HFF-Myc (cell line): ENCODE measurements at regions not wholly inside any gene's neighbourhood (a gene's known extent, or its start where the extent isn't known, plus 50 kb on each side); places are given as distances from the start of the nearest gene placed in this dataset.

ENCODE experiments used
- DNase-seq: peaks from one replicate; pipeline ENCODE4 v3.0.0-alpha.2; 2011; ENCODE audit warnings: low read depth; ENCODE audit errors: extremely low read depth
- H3K4me3 ChIP-seq: replicated peaks from 2 replicates; pipeline ENCODE4 v1.5.1; 2011; ENCODE audit warnings: low read depth, mild to moderate bottlenecking, control low read depth, low read length
- TF ChIP-seq, protein P1 (sequence below): IDR thresholded peaks from 2 replicates; pipeline ENCODE4 v1.5.1; 2012; ENCODE audit warnings: mild to moderate bottlenecking, low read depth, low read length, control low read depth; ENCODE audit errors: missing control alignments

- H3K4me3 ChIP-seq, result no peak overlapping the region
- peak; percentile 11 for DNase-seq
- TF ChIP-seq, protein P1, sequence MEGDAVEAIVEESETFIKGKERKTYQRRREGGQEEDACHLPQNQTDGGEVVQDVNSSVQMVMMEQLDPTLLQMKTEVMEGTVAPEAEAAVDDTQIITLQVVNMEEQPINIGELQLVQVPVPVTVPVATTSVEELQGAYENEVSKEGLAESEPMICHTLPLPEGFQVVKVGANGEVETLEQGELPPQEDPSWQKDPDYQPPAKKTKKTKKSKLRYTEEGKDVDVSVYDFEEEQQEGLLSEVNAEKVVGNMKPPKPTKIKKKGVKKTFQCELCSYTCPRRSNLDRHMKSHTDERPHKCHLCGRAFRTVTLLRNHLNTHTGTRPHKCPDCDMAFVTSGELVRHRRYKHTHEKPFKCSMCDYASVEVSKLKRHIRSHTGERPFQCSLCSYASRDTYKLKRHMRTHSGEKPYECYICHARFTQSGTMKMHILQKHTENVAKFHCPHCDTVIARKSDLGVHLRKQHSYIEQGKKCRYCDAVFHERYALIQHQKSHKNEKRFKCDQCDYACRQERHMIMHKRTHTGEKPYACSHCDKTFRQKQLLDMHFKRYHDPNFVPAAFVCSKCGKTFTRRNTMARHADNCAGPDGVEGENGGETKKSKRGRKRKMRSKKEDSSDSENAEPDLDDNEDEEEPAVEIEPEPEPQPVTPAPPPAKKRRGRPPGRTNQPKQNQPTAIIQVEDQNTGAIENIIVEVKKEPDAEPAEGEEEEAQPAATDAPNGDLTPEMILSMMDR, result no peak
These were observed 590.4 kb upstream of the PTGER4 start for GRCh38 chr5:40089269-40089668.

DNA sequence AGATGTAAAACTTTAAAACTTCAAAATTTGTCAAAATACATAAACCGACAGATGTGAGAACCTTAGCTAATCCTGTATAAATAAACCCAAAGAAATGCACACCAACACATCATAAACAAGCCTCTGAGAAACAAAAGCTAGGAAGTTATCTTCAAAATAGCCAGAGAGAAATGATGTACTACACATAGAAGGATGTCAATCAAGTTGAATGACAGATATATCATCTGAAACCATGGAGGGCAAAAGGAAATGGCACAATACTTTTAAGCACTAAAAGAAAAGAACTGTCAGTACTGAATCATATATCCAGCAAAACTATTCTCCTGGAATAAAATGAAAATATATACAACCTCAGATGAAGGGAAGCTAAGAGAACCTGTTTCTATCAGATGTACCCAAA, 595.1 kb upstream of the PTGER4 start:
- TF ChIP-seq, protein P1, result no peak
- no peak for DNase-seq

DNA sequence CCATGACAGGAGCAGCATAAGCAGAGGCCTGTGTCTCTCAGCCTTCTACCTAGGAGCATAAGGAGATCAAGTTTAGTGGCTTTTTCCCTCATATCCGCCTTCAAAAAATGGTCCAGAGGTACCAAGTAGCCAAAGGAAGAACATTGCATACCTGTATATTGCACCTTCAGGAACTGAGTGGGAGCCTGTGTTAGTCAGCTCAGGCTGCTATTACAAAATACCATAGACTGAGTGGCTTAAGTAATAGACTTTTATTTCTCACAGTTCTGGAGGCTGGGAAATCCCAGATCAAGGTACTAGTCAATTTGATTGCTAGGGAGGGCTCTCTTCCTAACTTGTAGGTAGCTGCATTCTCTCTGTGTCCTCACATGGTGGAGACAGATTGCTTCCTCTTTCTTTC, 597.4 kb upstream of the PTGER4 start:
- TF ChIP-seq, protein P1, result no peak
- DNase-seq, result no peak
- H3K4me3 ChIP-seq, result no peak overlapping the region

More for the DNA sequence above, 595.1 kb upstream of the PTGER4 start:
- H3K4me3 ChIP-seq, result no peak overlapping the region

DNA sequence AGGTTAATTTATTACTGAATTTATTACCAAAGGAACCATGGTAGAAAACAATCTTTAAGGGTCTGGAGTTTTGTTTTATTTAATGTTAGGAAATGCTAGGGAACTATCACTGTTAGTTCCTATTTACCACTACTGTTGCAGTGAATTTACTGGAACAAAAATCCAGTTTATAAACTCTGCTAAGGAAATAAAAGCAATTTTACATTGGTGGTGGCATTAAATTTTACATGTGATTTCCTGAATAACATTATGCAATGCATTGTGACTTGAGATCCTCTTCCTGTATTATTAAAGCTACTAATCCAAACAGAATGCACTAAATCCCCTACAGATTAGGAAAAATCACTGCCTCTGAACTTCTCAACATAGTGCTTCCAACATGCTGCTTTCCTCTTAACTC, 599.5 kb upstream of the PTGER4 start:
- H3K4me3 ChIP-seq, result no peak overlapping the region
- TF ChIP-seq, protein P1, result no peak
- no peak for DNase-seq

DNA sequence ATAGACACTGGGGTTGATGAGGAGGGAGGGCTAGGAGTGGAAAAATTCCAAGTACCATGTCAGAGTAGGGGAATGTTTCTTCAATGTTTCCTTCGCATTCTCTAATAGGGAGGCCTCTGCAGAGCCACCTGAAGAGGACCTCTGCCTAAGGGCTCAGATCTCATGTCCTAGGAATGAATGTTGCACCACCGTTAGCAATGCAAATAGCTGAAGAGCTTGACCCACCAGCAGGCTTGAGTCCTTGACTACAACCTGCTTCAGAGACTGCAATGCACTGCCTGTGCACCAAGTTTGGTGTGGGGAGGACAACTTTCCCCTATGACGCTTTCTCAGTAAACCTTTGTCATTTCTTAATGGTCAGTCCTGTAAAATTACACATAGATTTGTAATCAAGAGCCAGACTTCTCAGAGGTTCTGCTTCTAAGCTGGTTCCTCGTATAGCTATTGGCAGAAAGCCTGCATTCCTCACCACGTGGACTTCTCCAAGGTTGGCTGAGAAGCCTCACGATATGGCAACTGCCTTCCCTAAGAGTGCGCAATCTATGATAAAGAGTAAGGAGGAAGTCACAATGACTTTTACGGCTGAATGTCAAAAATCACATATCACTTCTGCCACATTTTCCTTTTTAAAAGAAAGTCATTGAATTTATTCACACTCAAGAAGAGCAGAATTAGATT, 600.7 kb upstream of the PTGER4 start:
- no peak overlapping the region for H3K4me3 ChIP-seq
- no peak for DNase-seq
- TF ChIP-seq, protein P1, result no peak

GRCh38 chr5:40074826-40075225, 604.9 kb upstream of the PTGER4 start:
- TF ChIP-seq, protein P1, result no peak
- no peak for DNase-seq
- H3K4me3 ChIP-seq, result no peak overlapping the region

GRCh38 chr5:40073927-40074326, 605.8 kb upstream of the PTGER4 start:
- no peak overlapping the region for H3K4me3 ChIP-seq
- DNase-seq, result no peak
- TF ChIP-seq, protein P1, result no peak
